ENCODE measurements at regions not wholly inside any gene's neighbourhood (a gene's known extent, or its start where the extent isn't known, plus 50 kb on each side); places are given as distances from the start of the nearest gene placed in this dataset.

GRCh38 chr2:20507711-20508110 is 60.8 kb downstream of the RHOB start:
- in situ Hi-C loops (cut with HindIII; ENCODE audit: low pct_ligation_motif_present, low sequenced_read_pairs) = no loop called here
- DNase-seq = no peak
- H3K4me3 ChIP-seq (ENCODE audit: low read depth, low read length) = no peak overlapping the region
- no peaks in the 10 kb centered on the region for H3K27me3 ChIP-seq (replicated peaks)
- TF ChIP-seq CTCF (IDR thresholded peaks at IDR 0.05; ENCODE audit: low read depth, low read length, missing control alignments) = no peak
- no peaks in the 10 kb centered on the region for H3K36me3 ChIP-seq (replicated peaks)
- H3K27ac ChIP-seq = no peak overlapping the region

GRCh38 chr2:20509301-20509769 is 62.5 kb downstream of the RHOB start:
- TF ChIP-seq CTCF (IDR thresholded peaks at IDR 0.05; ENCODE audit: low read depth, low read length, missing control alignments) = no peak
- in situ Hi-C loops (cut with HindIII; ENCODE audit: low pct_ligation_motif_present, low sequenced_read_pairs) = no loop called here
- no peak for DNase-seq
- Histone ChIP-seq H3K27me3 (replicated peaks) (no peaks in the 10 kb centered on the region), H3K4me3 (ENCODE audit: low read depth, low read length) (no peak overlapping the region), H3K36me3 (replicated peaks) (no peaks in the 10 kb centered on the region), H3K27ac (no peak overlapping the region)

GRCh38 chr2:20509770-20510490 is 63.1 kb downstream of the RHOB start:
- DNase-seq = no peak
- Histone ChIP-seq H3K27ac (no peak overlapping the region), H3K27me3 (replicated peaks) (no peaks in the 10 kb centered on the region), H3K36me3 (replicated peaks) (no peaks in the 10 kb centered on the region), H3K4me3 (ENCODE audit: low read depth, low read length) (no peak overlapping the region)
- no peak for TF ChIP-seq CTCF (IDR thresholded peaks at IDR 0.05; ENCODE audit: low read depth, low read length, missing control alignments)
- in situ Hi-C loops (cut with HindIII; ENCODE audit: low pct_ligation_motif_present, low sequenced_read_pairs) = no loop called here

- Histone ChIP-seq H3K4me3 (ENCODE audit: low read depth, low read length) (no peak overlapping the region), H3K27me3 (replicated peaks) (no peaks in the 10 kb centered on the region), H3K36me3 (replicated peaks) (no peaks in the 10 kb centered on the region), H3K27ac (no peak overlapping the region)
- in situ Hi-C loops (cut with HindIII; ENCODE audit: low pct_ligation_motif_present, low sequenced_read_pairs) = no loop called here
- no peak for DNase-seq
- TF ChIP-seq CTCF (IDR thresholded peaks at IDR 0.05; ENCODE audit: low read depth, low read length, missing control alignments) = no peak
Observed at GRCh38 chr2:20511130-20511529, 64.3 kb downstream of the RHOB start.

- no peak for DNase-seq
- Histone ChIP-seq H3K36me3 (replicated peaks) (no peaks in the 10 kb centered on the region), H3K27ac (no peak overlapping the region), H3K27me3 (replicated peaks) (no peaks in the 10 kb centered on the region), H3K4me3 (ENCODE audit: low read depth, low read length) (no peak overlapping the region)
- no peak for TF ChIP-seq CTCF (IDR thresholded peaks at IDR 0.05; ENCODE audit: low read depth, low read length, missing control alignments)
- in situ Hi-C loops (cut with HindIII; ENCODE audit: low pct_ligation_motif_present, low sequenced_read_pairs) = no loop called here
Observed at GRCh38 chr2:20512061-20512605, 65.3 kb downstream of the RHOB start.
